DMS53 (cell line): ENCODE measurements at regions not wholly inside any gene's neighbourhood (a gene's known extent, or its start where the extent isn't known, plus 50 kb on each side); places are given as distances from the start of the nearest gene placed in this dataset.
A peak's percentile ranks its signal among the peaks of the same experiment; 100 is the strongest.
"Not testable (repeated sequence)": the region's sequence is repeated elsewhere in the genome, so short reads cannot be mapped to it uniquely, and the experiment has no call there.

Experiments used
- DNase-seq: peaks from one replicate; lab custom pipeline; 2025; lab: John Stamatoyannopoulos, UW

DNA sequence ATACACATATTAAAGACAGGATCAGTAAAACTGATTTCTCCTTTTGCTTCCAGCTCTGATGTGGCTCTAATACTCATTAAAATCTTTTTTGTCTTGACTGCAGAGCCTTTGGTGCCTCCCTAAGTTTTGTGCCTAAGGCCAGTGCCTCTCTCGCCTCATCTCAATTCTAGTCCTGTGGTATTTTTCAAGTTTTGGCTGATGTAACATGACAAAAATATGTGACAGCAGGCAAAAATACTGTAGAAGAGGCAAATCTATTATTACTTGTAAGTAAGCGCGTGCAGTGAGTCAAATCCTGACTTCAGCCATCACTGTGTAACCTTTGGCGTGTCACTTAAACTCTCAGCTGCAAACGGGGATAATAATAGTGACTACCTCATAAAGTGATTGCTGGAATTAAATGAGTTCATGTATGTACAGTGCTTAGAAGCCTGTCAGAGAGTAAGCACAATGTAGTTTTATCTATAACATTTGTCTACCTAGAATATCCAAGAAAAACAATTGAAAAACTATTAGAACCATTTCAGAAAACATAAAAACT is 74.0 kb downstream of the MAB21L3 start:
- DNase-seq, result no peak

DNA sequence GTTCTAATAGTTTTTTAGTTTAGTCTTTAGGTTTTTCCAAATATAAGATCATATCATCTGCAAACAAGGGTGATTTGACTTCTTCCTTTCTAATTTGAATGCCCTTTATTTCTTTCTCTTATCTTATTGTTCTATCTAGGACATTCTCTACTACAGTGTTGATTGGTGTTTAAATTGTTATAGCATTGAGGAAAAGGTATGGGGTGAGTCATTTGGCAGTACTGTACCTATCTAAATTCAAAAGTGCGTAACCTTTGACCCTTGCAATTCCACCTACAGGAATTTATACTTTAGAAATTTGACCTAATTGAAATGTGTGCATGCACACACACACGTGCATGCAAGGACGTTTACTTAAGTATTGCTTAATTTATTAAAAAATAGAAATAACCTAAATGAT is 78.3 kb downstream of the MAB21L3 start:
- no peak for DNase-seq

GRCh38 chr1:116191294-116191693 is 80.1 kb downstream of the MAB21L3 start:
- DNase-seq, result no peak

DNA sequence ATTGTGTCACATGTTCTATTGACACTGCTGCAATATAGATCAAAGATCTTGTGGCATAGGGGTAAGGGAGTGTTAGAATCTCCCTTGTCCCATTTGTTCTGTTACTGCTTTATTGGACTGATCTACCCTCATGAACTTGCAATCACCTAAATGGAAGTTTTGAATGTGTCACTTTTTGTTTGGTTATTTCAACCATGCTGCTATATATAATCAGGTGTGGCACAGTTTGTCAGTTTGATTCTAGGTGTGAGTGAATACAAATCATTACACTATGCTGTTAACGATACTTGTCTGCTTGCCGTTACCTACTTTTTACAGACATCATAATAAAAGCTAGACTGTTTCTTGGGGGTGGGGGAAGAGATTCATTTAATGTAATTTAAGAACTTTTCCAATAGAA is 82.6 kb downstream of the MAB21L3 start:
- no peak for DNase-seq

GRCh38 chr1:116194568-116194967 is 83.4 kb downstream of the MAB21L3 start:
- DNase-seq, result no peak

- DNase-seq, result peak; percentile 10
Observed at GRCh38 chr1:116195077-116195868, 84.1 kb downstream of the MAB21L3 start.

- not testable (repeated sequence) for DNase-seq
Observed at GRCh38 chr1:116200343-116200742, 89.1 kb downstream of the MAB21L3 start.

- no peak for DNase-seq
Observed at GRCh38 chr1:116201911-116202310, 90.7 kb downstream of the MAB21L3 start.

DNA sequence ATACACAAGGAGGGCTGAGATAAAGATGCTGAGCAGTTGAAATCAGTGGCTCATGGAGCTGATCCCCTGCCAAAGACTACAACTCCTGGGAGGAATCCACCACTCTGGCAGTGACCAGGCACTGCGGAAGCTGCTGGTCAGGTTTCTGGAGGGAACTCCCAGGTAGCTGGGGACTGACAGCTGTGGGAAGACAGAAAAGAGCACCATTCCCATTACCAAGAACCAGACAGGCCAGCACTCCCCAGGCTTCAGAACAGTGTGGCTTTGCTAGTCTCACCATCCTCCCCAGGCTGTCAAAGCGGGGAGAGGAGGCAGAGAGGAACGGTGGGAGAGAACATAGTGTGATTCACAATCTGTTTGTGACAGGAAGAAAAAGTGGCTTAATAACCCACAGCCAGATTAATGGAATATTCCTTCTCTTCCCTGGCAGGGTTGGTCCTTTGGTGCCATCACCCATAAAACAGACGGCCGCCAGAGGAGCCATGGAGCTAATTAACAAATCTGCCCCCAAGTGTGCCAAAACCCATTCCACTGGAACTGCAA is 92.1 kb downstream of the MAB21L3 start:
- DNase-seq, result no peak

DNA sequence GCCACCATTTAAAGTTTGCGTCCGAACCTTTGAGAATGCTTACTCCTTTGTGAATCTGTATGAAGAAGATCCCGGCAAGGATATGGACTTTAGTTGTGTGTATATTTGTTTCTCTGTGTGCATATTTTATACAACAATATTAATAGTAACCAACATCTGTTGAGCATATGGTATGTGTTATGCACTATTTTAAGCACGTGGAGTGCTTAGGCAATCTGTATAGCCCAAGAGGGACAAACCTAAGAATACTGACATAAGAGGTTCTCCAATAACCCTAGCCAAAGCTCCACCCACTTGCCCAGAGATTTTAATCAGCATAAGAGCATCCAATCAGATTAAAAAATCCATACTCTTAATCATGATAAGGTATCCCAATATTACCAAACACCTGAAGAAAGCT is 92.7 kb downstream of the MAB21L3 start:
- no peak for DNase-seq

DNA sequence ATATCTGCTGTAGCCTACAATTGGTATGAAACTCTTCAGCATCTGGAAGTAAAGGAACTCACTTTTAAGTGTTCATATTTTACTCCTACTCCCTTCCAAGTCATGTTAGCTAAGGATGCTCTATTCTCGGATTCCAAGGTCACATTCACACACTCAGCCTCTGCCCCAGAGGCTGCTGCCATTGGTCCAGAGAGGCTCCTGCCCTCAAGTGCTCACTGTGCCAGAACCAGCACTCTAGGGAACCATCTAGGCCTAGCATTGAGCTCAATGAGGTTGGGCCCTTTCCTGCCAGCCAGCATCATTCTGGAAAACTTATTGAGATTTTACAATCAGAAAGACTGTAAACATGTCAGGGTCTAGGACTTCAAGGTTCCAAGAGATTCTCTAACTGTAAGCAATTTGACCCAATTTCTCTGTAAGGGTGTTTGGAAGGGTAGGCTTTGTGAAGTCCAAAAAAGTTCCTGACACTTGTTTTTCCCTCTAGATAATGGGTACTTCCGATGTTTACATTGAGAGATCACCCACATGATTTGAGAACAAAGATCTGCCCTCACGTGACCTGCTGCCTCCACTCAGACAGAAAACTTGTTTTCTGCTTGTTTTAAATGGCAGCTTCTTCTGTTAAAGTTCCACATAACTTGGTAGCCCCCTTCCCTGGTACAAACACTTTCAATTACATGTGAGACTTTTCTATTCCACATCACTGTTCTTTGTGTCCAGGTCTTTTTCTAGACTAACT is 94.9 kb downstream of the MAB21L3 start:
- DNase-seq, result no peak

DNA sequence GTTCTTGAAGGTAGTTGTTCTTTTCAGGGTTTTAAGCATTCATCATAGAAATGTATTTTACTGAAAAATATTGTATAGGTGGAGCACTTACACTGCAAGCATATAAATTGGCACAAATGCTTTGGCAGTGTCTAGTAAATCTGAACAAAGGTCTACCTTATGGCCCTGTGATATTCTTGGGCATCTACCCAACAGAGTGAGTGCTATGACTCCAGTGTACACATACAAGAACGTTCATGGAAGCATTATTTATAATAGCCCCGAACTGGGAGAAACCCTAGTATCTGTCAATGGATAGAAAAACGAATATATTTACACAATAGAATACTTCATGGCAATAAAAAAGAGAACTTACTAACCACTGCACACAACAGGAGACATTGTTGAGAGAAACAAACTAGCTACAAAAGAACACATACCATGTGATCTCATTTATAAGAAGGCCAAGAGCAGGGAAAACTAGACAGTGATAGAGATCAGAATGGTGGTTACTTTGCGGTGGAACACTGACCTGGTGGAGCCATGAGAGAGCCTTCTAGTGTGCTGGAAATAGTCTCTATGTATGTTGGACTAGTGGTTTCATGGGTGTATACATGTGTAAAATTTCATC is 96.0 kb downstream of the MAB21L3 start:
- no peak for DNase-seq

GRCh38 chr1:116208136-116208535 is 96.9 kb downstream of the MAB21L3 start:
- no peak for DNase-seq

- no peak for DNase-seq
Observed at GRCh38 chr1:116211294-116211693, 100.1 kb downstream of the MAB21L3 start.

DNA sequence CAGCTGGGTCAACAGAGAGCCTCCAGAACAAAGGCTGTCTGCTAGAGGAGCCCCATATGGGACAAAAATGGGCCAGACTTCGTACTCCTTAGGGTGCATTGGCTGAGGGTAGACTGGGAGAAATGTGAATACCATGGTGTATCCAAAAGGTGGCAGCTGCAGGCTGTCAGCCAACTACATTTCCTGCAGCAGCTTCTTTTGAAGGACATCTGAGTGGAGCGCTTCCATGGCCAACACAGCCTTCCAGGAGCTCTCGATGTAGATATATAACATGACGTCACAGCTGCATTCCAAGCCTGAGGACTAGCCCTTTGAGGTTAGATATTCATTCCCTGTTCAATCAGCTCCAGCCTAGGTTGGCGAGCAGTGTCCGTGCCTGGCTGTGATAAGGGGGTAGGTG is 107.7 kb downstream of the MAB21L3 start:
- DNase-seq, result peak; percentile 48

DNA sequence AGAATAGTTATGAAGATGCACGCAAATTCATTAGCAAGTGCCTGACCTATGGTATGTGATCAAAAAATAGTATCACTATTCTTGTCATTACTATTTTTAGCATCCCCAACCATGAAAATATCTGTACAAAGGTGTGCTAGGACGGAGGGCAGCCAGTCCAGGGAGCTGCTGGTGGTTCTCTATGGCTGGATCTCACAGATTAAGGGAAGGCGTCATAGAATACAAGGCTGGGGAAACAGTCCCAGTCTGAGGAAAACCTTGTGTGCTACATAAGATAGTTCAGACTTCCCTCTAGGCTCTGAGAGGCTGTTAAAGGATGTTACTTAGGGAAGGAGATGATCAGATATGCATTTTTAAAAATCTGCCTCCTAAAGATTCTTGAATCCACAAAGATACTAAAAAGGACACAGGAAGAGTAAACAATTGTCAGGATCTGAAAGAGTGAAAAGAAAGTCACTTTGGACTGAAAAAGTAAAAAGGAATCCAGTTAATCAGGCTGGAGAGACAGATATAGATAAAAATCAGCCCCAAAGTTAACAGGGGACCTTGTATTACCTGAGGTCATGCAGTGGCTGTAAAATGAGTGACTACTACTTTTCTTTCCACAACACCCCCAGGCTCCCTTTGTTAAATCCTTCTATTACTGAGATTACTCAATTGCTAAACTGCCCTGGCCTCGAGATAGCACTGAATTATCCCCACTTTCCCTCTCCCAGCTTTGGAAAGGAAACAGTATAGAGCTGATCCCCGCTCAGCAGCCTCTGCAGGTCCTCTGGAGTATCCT is 108.6 kb downstream of the MAB21L3 start:
- no peak for DNase-seq

DNA sequence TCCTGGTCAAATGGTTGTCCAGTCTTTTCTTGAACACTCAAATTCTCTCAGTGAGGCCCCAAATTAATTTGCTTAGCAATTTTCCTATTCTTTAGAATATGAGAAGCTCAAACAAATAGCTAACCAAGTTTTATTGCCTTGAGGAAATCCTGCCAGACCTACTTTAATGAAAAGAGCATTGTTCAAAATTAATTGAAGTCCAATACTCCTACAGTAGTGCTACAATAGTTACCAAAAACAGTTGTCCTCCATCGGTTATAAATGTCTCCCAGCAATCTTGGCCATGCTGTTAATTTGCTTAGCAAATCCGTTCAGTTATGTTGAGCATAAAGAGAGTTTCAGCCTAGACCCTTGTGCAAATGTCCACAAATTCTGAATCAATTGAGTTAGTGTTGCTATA is 112.9 kb downstream of the MAB21L3 start:
- DNase-seq, result no peak

DNA sequence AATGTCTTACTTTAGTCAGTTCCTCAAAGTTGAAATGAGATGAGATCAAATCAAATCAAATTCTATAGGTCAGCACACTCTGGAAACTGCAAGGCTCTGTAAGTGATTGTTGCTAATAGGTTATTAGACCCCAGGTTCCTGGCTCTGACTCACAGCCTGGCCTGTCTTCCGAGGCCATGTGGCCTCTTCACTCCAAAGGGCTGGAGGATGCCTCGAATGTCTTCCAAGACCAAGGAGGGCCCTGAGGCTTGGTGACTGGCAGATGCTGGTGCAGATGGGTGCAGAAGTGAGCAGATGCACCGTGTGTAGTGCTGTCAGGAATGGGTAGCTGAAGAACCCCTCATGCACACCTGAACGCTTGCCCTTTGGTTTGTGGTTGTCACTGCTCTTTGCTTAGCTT is 113.4 kb downstream of the MAB21L3 start:
- DNase-seq, result no peak

- no peak for DNase-seq
Observed at GRCh38 chr1:116226017-116226416, 114.8 kb downstream of the MAB21L3 start.

GRCh38 chr1:116228511-116228910 is 117.3 kb downstream of the MAB21L3 start:
- no peak for DNase-seq

DNA sequence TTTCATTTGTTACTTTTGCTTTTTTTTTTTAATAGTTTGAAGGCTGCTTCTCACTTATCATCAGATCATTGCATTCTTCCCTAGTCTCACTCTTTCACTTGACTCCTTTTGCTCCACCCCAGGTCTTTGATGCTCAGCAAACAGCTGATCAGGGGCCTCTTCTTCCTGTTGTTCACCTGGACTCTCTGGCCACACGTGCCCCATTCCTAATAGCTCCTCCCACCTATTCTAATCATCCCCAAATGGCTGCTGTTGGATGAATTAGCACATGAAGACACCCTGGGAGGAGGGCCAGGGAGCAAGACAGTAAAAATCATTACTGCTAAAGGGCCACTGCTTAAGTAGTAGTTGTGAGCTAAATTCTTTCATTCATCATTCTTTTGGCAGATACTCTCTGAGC is 119.5 kb downstream of the MAB21L3 start:
- DNase-seq, result peak; percentile 19

- DNase-seq, result no peak
Observed at GRCh38 chr1:116231752-116232151, 120.6 kb downstream of the MAB21L3 start.
